SKM-1 (cell line): ENCODE measurements at regions not wholly inside any gene's neighbourhood (a gene's known extent, or its start where the extent isn't known, plus 50 kb on each side); places are given as distances from the start of the nearest gene placed in this dataset.
"Not testable (repeated sequence)": the region's sequence is repeated elsewhere in the genome, so short reads cannot be mapped to it uniquely, and the experiment has no call there.

Experiments
- DNase-seq: peaks from one replicate; lab custom pipeline; 2025; ENCODE audit not compliant: unreplicated experiment; lab: John Stamatoyannopoulos, UW

DNA sequence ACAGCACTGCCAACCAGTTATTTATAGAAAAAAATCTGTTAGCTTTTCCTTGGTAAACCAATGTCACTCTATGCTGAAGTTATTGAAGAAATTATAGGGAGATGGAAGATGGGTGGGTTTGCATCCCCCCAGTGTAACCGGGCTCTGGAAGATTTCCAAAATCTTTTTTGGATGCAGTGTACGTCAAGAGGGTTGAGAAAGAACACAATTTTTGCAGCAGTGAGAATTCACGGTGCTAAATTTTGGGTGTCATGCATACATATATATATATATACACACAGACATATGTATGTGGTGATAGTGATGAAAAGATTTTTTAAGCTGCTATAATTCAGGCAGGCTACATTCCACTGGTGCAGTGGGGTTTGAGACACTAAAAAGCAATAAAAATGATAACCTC is 91.4 kb upstream of the MAGI3 start:
- no peak for DNase-seq

DNA sequence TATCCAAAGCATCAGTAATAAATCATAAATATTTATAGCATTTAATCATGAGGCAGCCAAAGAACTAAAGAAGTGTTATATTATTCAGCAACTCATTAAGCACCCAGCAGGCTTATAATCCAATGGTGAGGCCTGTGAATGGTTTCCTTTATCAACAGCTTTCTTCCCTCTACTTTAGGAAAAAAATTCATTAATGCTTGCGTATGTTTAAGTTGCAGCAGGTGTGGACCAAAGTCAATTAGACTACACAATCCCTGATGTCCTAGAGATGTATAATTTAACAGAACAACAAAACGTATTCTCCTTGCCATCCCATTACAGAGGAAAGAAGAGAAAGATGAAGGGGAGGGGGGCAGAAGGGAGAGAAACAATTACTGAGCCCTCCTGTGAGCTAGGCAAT is 87.7 kb upstream of the MAGI3 start:
- DNase-seq, result no peak

DNA sequence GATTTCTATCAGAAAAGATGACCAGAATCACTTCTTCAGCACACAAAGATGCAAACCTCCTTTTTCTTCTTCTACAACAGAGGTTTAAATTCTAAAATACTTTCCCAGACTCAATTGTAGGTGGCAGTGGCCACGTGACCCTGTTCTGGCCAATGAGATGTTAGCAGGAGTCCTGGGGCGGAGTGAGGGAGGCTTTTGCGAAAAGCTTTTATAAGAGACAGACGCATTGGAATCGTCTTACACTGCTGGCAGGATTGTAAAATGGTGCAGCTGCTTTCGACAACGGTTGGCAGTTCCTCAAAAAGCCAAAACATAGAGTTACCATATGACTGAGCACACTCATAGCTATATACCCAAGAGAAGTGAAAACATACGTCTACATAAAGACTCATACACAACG is 87.0 kb upstream of the MAGI3 start:
- no peak for DNase-seq

- DNase-seq, result not testable (repeated sequence)
Observed at GRCh38 chr1:113305029-113305428, 85.3 kb upstream of the MAGI3 start.

GRCh38 chr1:113307771-113308445 is 82.4 kb upstream of the MAGI3 start:
- DNase-seq, result no peak

DNA sequence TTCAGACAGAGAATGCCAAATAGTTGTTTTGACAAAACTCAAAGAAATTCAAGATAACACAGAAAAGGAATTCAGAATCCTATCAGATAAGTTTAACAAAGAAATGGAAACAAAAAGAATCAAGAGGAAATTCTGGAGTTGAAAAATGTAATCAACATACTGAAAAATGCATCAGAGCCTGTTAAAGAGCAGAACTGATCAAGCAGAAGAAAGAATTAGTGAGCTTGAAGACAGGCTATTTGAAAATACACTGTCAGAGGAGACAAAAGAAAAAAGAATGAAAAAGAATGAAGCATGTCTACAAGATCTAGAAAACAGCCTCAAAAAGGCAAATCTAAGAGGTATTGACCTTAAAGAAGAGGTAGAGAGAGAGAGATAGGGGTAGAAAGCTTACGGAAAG is 77.7 kb upstream of the MAGI3 start:
- not testable (repeated sequence) for DNase-seq

DNA sequence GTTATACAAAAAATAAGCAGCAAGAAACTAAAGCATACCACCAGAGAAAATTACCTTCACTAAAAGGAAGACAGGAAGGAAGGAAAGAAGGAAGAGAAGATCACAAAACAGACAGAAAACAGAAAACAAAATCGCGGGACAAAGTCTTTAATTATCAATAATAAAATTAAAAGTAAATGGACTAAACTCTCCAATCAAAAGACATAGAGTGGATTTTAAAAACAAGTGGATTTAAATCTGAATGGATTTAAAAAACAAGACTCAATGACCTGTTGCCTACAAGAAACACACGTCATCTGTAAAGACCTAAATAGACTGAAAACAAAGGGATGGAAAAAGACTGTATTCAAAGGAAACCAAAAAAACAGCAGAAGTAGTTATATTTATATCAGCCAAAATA is 75.7 kb upstream of the MAGI3 start:
- no peak for DNase-seq

GRCh38 chr1:113320272-113320671 is 70.0 kb upstream of the MAGI3 start:
- DNase-seq, result no peak

DNA sequence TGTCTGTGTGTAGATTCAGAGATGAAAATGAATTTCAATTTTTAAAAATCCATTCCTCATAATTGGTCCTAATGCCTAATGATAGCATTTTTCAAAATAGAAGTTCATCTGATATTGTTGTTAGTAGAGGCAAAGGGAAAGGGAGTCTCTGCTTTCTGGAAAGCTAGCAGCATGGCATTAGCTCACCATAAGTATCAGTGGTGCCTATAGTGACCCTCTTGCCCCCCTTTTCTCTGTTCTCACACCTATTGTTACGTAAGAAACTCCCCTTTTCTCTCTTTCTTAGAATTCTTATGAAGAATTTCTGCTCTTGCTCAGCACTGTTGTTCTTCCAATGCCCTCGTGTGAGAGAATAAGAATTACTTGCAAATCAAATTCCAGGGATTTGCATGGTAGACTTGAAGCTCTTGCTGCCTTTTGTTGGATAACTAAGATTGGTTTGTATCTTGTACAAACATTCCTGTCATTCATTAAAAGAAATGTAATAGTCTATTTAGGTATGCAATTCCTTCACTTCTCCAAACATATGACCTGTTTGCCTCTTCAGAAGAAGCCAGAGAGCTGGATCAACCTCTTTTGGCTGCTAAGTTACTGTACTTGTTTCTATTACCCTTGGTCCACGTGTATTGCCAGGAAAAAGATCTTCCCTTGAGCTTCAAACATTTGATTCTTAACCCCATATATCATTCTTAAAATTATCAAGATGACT is 69.2 kb upstream of the MAGI3 start:
- DNase-seq, result no peak

GRCh38 chr1:113321771-113322387 is 68.4 kb upstream of the MAGI3 start:
- DNase-seq, result no peak

DNA sequence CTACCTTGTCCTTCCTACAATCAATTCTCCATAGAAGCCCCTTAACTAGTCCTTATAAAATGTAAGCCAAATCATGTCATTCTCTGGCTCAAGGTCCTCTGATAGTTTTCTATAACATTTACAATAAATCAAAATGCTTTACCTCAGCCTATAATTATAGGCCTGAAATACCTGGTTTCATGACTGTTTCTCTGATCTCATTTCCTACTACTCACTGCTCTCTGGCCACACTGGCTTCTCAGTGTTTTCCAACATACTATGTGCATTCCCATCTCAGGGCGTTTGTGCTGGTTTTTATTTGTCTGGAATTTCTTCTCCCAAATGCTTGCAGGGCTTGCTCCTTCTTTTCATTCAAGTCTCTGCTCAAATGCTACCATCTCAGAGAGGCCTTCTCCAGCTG is 67.9 kb upstream of the MAGI3 start:
- no peak for DNase-seq

DNA sequence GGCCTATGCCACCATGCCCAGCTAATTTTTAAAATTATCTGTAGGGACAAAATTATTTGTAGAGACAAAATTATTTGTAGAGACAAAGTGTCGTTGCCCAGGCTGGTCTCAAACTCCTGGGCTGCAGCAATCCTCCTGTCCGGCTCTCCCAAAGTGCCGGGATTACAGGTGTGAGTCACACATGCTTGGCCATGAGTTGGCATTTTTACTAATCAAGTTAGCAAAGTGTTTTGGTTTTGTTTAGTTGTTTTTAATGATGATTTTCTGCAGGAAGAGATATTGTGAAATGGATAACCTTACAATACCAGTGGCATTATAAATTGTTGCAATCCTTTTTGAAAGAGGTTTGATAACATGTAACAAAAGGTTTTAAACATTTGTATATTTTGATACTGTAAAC is 65.3 kb upstream of the MAGI3 start:
- DNase-seq, result no peak

GRCh38 chr1:113326976-113327375 is 63.3 kb upstream of the MAGI3 start:
- no peak for DNase-seq

- no peak for DNase-seq
Observed at GRCh38 chr1:113333056-113333455, 57.3 kb upstream of the MAGI3 start.

- no peak for DNase-seq
Observed at GRCh38 chr1:113340038-113340437, 50.3 kb upstream of the MAGI3 start.
